Esophagus squamous epithelium (tissue), 5 donors: ENCODE measurements at regions not wholly inside any gene's neighbourhood (a gene's known extent, or its start where the extent isn't known, plus 50 kb on each side); places are given as distances from the start of the nearest gene placed in this dataset.

Experiments
- DNase-seq: peaks from one replicate; lab custom pipeline; 2025; lab: John Stamatoyannopoulos, UW
- H3K27ac ChIP-seq, 4 donors: fragments of 200-600 bp; sonication (generic); one replicate each; pipeline ENCODE4 v1.5.1; 2016 to 2019; ENCODE audit warnings: mild to moderate bottlenecking in 1 of 4
- H3K27me3 ChIP-seq, 4 donors: fragments of 200-600 bp; sonication (generic); 1 replicate in 3 of 4; 2 replicates in 1 of 4; pipeline versions ENCODE4 v1.5.1 to v1.6.0; 2017 to 2021; ENCODE audit warnings: antibody characterized with exemption in 1 of 4
- H3K36me3 ChIP-seq, 3 donors: fragments of 200-600 bp; sonication (generic); one replicate each; pipeline ENCODE4 v1.5.1; 2016 to 2019
- H3K4me1 ChIP-seq, 3 donors: fragments of 200-600 bp; sonication (generic); one replicate each; pipeline ENCODE4 v1.5.1; 2017 to 2019
- H3K4me3 ChIP-seq, 4 donors: fragments of 200-600 bp; sonication (generic); 1 replicate in 3 of 4; 2 replicates in 1 of 4; pipeline ENCODE4 v1.5.1; 2016 to 2019; ENCODE audit warnings: mild to moderate bottlenecking in 2 of 4, moderate library complexity in 1 of 4
- H3K9me3 ChIP-seq, 3 donors: fragments of 200-600 bp; sonication (generic); one replicate each; pipeline ENCODE4 v1.5.1; 2016 to 2019
- POLR2A ChIP-seq, 4 donors: fragments of 450-650 bp; IDR thresholded peaks; one replicate each; pipeline ENCODE4 v1.6.1; 2017; ENCODE audit warnings: antibody characterized with exemption in 4 of 4, mild to moderate bottlenecking in 4 of 4, moderate library complexity in 3 of 4
- WGBS, 2 donors: methylation state at CpG; one replicate each; pipeline ENCODE4 v1.1.5; 2018; 5-methylcytosine and 5-hydroxymethylcytosine counted together
- intact Hi-C: fragments of 100-400 bp; cut with DNase I; formaldehyde crosslinking; loops from one replicate; pipeline ENCODE4 v1.15.0; 2022
- TF ChIP-seq, protein P1 (sequence below), 6 experiments: fragments of 450-650 bp in 4 of 6; fragments of 200-600 bp in 2 of 6; sonication (generic) in 2 of 6; IDR thresholded peaks; one replicate each; pipeline ENCODE4 v1.5.1; 2016 to 2019; ENCODE audit warnings: antibody characterized with exemption in 6 of 6, mild to moderate bottlenecking in 4 of 6, moderate library complexity in 4 of 6
- donor health status: DM: yes; HTN: yes; CAD: no.

DNA sequence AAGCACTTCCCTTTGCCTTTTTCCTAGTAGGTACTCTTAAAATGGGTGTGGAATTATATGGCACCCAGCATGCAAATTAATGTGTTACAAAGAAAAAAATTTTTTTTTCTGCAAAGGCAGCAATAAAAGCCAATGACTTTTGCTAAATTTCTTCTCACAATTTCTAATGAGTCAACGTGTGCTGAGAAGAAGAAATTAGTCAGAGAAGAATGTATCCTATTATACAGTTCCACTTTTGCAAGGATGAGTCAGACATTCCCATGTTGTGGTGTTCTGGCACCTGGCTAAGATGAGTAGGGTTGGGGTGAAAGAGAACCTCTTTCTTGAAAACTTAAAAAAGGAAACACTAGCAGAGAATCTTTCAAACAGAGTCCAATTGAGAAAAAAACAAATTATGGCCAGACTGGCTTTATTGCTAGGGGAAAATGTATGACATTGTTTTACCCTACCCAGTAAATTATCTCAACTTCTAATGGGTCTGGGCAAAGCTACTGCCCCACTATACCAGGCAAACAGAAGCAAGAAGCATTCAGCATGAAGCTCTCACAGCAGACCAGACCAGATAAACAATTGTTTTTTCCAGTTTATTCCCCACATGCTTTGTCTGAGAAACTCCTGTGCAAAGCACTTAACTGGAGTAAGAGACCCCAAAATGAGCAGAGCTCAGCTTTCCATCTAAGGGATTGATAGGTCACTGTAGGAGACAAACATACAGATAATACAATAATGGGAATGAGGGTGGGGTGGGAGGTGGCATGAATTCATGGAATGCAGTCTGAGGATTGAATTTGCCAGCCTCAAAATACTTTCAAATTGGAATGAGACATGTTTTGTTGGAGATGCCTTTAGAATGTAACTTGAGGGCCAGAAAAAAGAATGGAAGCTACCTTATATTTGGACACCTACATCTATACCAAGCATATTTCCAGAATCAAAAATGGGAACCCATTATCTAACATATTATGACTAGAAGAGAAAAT is 220.8 kb upstream of the RFX3 start:
- H3K36me3 ChIP-seq, result no peaks in the 10 kb centered on the region
- H3K27me3 ChIP-seq, result no peaks in the 10 kb centered on the region
- H3K9me3 ChIP-seq, result no peaks in the 10 kb centered on the region
- TF ChIP-seq, protein P1, sequence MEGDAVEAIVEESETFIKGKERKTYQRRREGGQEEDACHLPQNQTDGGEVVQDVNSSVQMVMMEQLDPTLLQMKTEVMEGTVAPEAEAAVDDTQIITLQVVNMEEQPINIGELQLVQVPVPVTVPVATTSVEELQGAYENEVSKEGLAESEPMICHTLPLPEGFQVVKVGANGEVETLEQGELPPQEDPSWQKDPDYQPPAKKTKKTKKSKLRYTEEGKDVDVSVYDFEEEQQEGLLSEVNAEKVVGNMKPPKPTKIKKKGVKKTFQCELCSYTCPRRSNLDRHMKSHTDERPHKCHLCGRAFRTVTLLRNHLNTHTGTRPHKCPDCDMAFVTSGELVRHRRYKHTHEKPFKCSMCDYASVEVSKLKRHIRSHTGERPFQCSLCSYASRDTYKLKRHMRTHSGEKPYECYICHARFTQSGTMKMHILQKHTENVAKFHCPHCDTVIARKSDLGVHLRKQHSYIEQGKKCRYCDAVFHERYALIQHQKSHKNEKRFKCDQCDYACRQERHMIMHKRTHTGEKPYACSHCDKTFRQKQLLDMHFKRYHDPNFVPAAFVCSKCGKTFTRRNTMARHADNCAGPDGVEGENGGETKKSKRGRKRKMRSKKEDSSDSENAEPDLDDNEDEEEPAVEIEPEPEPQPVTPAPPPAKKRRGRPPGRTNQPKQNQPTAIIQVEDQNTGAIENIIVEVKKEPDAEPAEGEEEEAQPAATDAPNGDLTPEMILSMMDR (IDR thresholded peaks at IDR 0.05), result no peak
- no peak for TF ChIP-seq POLR2A (IDR thresholded peaks at IDR 0.05)
- peaks cover 0 to 26% (median 0%) of the 10 kb centered on the region in 3 donors for H3K4me1 ChIP-seq
- intact Hi-C loops, result no loop called here
- H3K27ac ChIP-seq, result peak overlapping the region in 2 of 4 donors; percentile 28 to 42
- no peak for DNase-seq
- 6 to 13% methylated on average over 1 of the region's 1 CpG for WGBS, 2 donors
- no peak overlapping the region for H3K4me3 ChIP-seq

GRCh38 chr9:3743901-3744413 is 218.2 kb upstream of the RFX3 start:
- Histone ChIP-seq H3K36me3 (no peaks in the 10 kb centered on the region), H3K4me1 (peaks cover 0 to 29% (median 0%) of the 10 kb centered on the region in 3 donors), H3K9me3 (no peaks in the 10 kb centered on the region), H3K27me3 (no peaks in the 10 kb centered on the region), H3K4me3 (no peak overlapping the region), H3K27ac (no peak overlapping the region)
- intact Hi-C loops, result no loop called here
- no peak for TF ChIP-seq POLR2A (IDR thresholded peaks at IDR 0.05)
- TF ChIP-seq, protein P1 (IDR thresholded peaks at IDR 0.05), result no peak
- no peak for DNase-seq
- 91 to 96% methylated on average over 2 of the region's 2 CpGs for WGBS, 2 donors

GRCh38 chr9:3742586-3742985 is 216.8 kb upstream of the RFX3 start:
- intact Hi-C loops, result no loop called here
- H3K36me3 ChIP-seq, result no peaks in the 10 kb centered on the region
- H3K4me1 ChIP-seq, result peaks cover 0 to 29% (median 0%) of the 10 kb centered on the region in 3 donors
- TF ChIP-seq, protein P1 (IDR thresholded peaks at IDR 0.05), result no peak
- no peak for TF ChIP-seq POLR2A (IDR thresholded peaks at IDR 0.05)
- H3K9me3 ChIP-seq, result no peaks in the 10 kb centered on the region
- 62 to 75% methylated on average over 3 of the region's 3 CpGs for WGBS, 2 donors
- no peak overlapping the region for H3K4me3 ChIP-seq
- H3K27me3 ChIP-seq, result no peaks in the 10 kb centered on the region
- DNase-seq, result no peak
- no peak overlapping the region for H3K27ac ChIP-seq

DNA sequence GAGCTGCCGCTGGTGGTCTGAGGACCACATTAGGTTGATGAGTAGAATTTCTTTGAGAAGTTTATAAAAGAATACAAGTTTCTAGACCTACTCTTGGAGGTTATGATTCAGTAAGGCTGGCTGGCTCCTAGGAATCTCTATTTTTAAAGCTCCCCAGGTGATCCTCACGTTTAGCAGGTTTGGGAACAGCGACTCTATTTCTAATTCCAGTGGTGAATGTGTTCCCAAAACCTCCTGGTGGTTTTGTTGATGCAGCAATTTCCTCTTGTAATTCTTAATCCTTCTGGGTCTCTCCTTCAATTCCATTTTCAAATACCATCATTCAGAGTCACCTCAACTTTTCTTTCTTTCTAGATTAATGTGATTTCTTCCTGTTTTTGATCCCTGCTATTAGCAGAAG is 215.9 kb upstream of the RFX3 start:
- TF ChIP-seq POLR2A (IDR thresholded peaks at IDR 0.05), result no peak
- TF ChIP-seq, protein P1 (IDR thresholded peaks at IDR 0.05), result no peak
- WGBS, 2 donors, result 58 to 76% methylated on average over 2 to 3 of the region's 3 CpGs
- DNase-seq, result no peak
- H3K27me3 ChIP-seq, result no peaks in the 10 kb centered on the region
- H3K4me3 ChIP-seq, result no peak overlapping the region
- intact Hi-C loops, result no loop called here
- H3K9me3 ChIP-seq, result no peaks in the 10 kb centered on the region
- no peak overlapping the region for H3K27ac ChIP-seq
- peaks cover 0 to 27% (median 0%) of the 10 kb centered on the region in 3 donors for H3K4me1 ChIP-seq
- H3K36me3 ChIP-seq, result no peaks in the 10 kb centered on the region
